HEK293 (cell line): ENCODE measurements at regions not wholly inside any gene's neighbourhood (a gene's known extent, or its start where the extent isn't known, plus 50 kb on each side); places are given as distances from the start of the nearest gene placed in this dataset.

ENCODE experiments used
- CTCF ChIA-PET: fragments of 350-600 bp; formaldehyde crosslinking; extraction: SDS; loops from one replicate; lab custom pipeline; 2021; ENCODE audit warnings: antibody characterized with exemption; lab: Yijun Ruan, JAX
- POLR2A ChIA-PET: fragments of 300-600 bp; formaldehyde crosslinking; extraction: SDS; loops from one replicate; lab custom pipeline; 2020; ENCODE audit warnings: antibody characterized with exemption, inconsistent platforms; lab: Yijun Ruan, JAX
- H3K27ac ChIP-seq: fragments of 200-500 bp; sonication (Bioruptor generic); 2 replicates; pipeline ENCODE4 v1.5.1; 2014; ENCODE audit warnings: low read depth, low read length, control low read depth, inconsistent platforms; ENCODE audit errors: extremely low read depth
- H3K36me3 ChIP-seq, 2 experiments: fragments of 200-500 bp in 1 of 2; sonication (Bioruptor generic) in 1 of 2; 1 replicate in 1 of 2; 2 replicates in 1 of 2; pipeline ENCODE4 v1.5.1; 2014 to 2017; ENCODE audit warnings: inconsistent platforms in 2 of 2, low read length in 2 of 2; ENCODE audit not compliant: control insufficient read depth in 2 of 2, insufficient read depth in 1 of 2
- H3K4me1 ChIP-seq: fragments of 200-500 bp; sonication (Bioruptor generic); 2 replicates; pipeline ENCODE4 v1.5.1; 2014; ENCODE audit warnings: mild to moderate bottlenecking, low read length, inconsistent platforms; ENCODE audit not compliant: control insufficient read depth, insufficient read depth
- H3K4me3 ChIP-seq: 2 replicates; pipeline ENCODE4 v1.5.1; 2011; ENCODE audit warnings: low read depth, mild to moderate bottlenecking, control low read depth, low read length, moderate library complexity
- H3K9me3 ChIP-seq: fragments of 200-500 bp; sonication (Bioruptor generic); 2 replicates; pipeline ENCODE4 v1.5.1; 2014; ENCODE audit warnings: low read depth, low read length, inconsistent platforms; ENCODE audit not compliant: control insufficient read depth, insufficient read depth
- BCL11A ChIP-seq: fragments of 450-650 bp; formaldehyde crosslinking; IDR thresholded peaks from 2 replicates; pipeline ENCODE4 v1.5.1; 2016; ENCODE audit warnings: low read depth, missing biosample characterization, missing genetic modification characterization
- GFI1B ChIP-seq: fragments of 450-650 bp; formaldehyde crosslinking; IDR thresholded peaks from 2 replicates; pipeline ENCODE4 v1.5.1; 2016; ENCODE audit warnings: missing biosample characterization, missing genetic modification characterization
- HOXD13 ChIP-seq: sonication (generic); formaldehyde crosslinking; IDR thresholded peaks from 2 replicates; pipeline ENCODE4 v1.8.0; 2022; ENCODE audit warnings: missing genetic modification reagents, borderline replicate concordance
- KLF9 ChIP-seq: fragments of 450-650 bp; formaldehyde crosslinking; IDR thresholded peaks from 2 replicates; pipeline ENCODE4 v1.5.1; 2016; ENCODE audit warnings: missing biosample characterization, missing genetic modification characterization, low read depth
- MYNN ChIP-seq: fragments of 450-650 bp; formaldehyde crosslinking; IDR thresholded peaks from 2 replicates; pipeline ENCODE4 v1.5.1; 2016; ENCODE audit warnings: missing biosample characterization, missing genetic modification characterization, borderline replicate concordance
- ZNF112 ChIP-seq: fragments of 450-650 bp; formaldehyde crosslinking; IDR thresholded peaks from 2 replicates; pipeline ENCODE4 v1.5.0; 2017; ENCODE audit warnings: missing biosample characterization, missing genetic modification characterization
- ZNF2 ChIP-seq: fragments of 450-650 bp; formaldehyde crosslinking; IDR thresholded peaks from 2 replicates; pipeline ENCODE4 v1.5.1; 2016; ENCODE audit warnings: missing biosample characterization, missing genetic modification characterization
- ZNF423 ChIP-seq: fragments of 450-650 bp; formaldehyde crosslinking; IDR thresholded peaks from 2 replicates; pipeline ENCODE4 v1.5.1; 2016; ENCODE audit warnings: missing biosample characterization, missing genetic modification characterization
- ZNF426 ChIP-seq: fragments of 450-650 bp; formaldehyde crosslinking; IDR thresholded peaks from 2 replicates; pipeline ENCODE4 v1.5.1; 2017; ENCODE audit warnings: missing biosample characterization, missing genetic modification characterization, mild to moderate bottlenecking, inconsistent platforms, moderate library complexity
- ZNF510 ChIP-seq: fragments of 450-650 bp; formaldehyde crosslinking; IDR thresholded peaks from 2 replicates; pipeline ENCODE4 v1.5.1; 2018; ENCODE audit warnings: mild to moderate bottlenecking, missing genetic modification characterization, missing biosample characterization; ENCODE audit not compliant: insufficient replicate concordance
- ZNF549 ChIP-seq: fragments of 450-650 bp; IDR thresholded peaks from 2 replicates; pipeline ENCODE4 v1.5.1; 2018; ENCODE audit warnings: missing biosample characterization, missing genetic modification characterization, mild to moderate bottlenecking, inconsistent platforms, moderate library complexity
- ZNF555 ChIP-seq: fragments of 450-650 bp; formaldehyde crosslinking; conservative IDR thresholded peaks from 2 replicates; pipeline ENCODE4 v1.5.1; 2017; ENCODE audit warnings: missing biosample characterization, mild to moderate bottlenecking, missing genetic modification characterization, inconsistent platforms
- ZNF610 ChIP-seq: fragments of 450-650 bp; formaldehyde crosslinking; IDR thresholded peaks from 2 replicates; pipeline ENCODE4 v1.5.1; 2016; ENCODE audit warnings: missing biosample characterization, missing genetic modification characterization, borderline replicate concordance
- ZXDB ChIP-seq: fragments of 450-650 bp; formaldehyde crosslinking; IDR thresholded peaks from 2 replicates; pipeline ENCODE4 v1.5.1; 2016; ENCODE audit warnings: missing biosample characterization, missing genetic modification characterization
- TF ChIP-seq, protein P1 (sequence below): fragments of 450-650 bp; formaldehyde crosslinking; IDR thresholded peaks from 2 replicates; pipeline ENCODE4 v1.5.1; 2016; ENCODE audit warnings: missing biosample characterization, missing genetic modification characterization
- TF ChIP-seq, protein P2 (sequence below): fragments of 450-650 bp; formaldehyde crosslinking; IDR thresholded peaks from 2 replicates; pipeline ENCODE4 v1.5.1; 2016; ENCODE audit warnings: missing biosample characterization, missing genetic modification characterization
- TF ChIP-seq, protein P3 (sequence below): fragments of 450-650 bp; formaldehyde crosslinking; IDR thresholded peaks from 2 replicates; pipeline ENCODE4 v1.5.1; 2016; ENCODE audit warnings: missing biosample characterization, missing genetic modification characterization
- TF ChIP-seq, protein P4 (sequence below): fragments of 450-650 bp; formaldehyde crosslinking; IDR thresholded peaks from 2 replicates; pipeline ENCODE4 v1.5.1; 2016; ENCODE audit warnings: missing biosample characterization, missing genetic modification characterization
- TF ChIP-seq, protein P5 (sequence below): fragments of 450-650 bp; formaldehyde crosslinking; IDR thresholded peaks from 2 replicates; pipeline ENCODE4 v1.5.1; 2016; ENCODE audit warnings: missing biosample characterization, missing genetic modification characterization

DNA sequence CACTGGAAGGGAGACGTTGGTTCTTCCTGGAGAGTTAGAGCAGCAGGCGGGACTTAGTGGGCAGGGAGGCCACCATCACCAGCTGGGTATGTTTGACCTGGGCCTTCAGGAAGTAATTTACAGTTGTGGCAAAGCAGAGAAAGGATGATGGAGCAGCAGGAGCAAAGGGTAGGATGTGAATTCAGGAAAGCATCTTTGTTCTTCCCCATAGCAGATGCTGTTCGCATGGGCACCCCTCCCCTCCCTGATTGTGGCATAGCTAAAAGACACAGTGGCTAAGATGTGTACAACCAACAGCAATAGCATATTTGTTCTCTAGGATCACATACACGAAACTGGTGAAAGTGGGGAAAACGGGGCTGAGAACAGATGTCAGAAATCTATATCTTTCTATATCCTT lies 56.3 kb upstream of the ITPRID1 start (continued):
- TF ChIP-seq, protein P1, sequence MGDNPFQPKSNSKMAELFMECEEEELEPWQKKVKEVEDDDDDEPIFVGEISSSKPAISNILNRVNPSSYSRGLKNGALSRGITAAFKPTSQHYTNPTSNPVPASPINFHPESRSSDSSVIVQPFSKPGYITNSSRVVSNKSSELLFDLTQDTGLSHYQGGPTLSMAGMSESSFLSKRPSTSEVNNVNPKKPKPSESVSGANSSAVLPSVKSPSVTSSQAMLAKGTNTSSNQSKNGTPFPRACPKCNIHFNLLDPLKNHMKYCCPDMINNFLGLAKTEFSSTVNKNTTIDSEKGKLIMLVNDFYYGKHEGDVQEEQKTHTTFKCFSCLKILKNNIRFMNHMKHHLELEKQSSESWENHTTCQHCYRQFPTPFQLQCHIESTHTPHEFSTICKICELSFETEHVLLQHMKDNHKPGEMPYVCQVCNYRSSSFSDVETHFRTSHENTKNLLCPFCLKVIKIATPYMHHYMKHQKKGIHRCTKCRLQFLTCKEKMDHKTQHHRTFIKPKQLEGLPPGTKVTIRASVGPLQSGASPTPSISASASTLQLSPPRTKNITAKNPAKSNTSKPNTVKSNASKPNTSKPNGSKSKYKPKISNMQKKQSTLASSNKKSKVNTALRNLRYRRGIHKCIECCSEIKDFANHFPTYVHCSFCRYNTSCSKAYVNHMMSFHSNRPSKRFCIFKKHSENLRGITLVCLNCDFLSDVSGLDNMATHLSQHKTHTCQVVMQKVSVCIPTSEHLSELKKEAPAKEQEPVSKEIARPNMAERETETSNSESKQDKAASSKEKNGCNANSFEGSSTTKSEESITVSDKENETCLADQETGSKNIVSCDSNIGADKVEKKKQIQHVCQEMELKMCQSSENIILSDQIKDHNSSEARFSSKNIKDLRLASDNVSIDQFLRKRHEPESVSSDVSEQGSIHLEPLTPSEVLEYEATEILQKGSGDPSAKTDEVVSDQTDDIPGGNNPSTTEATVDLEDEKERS (tag by site-specific recombination), result no peak
- TF ChIP-seq, protein P2, sequence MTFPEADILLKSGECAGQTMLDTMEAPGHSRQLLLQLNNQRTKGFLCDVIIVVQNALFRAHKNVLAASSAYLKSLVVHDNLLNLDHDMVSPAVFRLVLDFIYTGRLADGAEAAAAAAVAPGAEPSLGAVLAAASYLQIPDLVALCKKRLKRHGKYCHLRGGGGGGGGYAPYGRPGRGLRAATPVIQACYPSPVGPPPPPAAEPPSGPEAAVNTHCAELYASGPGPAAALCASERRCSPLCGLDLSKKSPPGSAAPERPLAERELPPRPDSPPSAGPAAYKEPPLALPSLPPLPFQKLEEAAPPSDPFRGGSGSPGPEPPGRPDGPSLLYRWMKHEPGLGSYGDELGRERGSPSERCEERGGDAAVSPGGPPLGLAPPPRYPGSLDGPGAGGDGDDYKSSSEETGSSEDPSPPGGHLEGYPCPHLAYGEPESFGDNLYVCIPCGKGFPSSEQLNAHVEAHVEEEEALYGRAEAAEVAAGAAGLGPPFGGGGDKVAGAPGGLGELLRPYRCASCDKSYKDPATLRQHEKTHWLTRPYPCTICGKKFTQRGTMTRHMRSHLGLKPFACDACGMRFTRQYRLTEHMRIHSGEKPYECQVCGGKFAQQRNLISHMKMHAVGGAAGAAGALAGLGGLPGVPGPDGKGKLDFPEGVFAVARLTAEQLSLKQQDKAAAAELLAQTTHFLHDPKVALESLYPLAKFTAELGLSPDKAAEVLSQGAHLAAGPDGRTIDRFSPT (tag by site-specific recombination), result no peak
- TF ChIP-seq ZNF549 (tag by site-specific recombination) (no peak), ZNF2 (tag by site-specific recombination) (no peak)
- TF ChIP-seq, protein P3, sequence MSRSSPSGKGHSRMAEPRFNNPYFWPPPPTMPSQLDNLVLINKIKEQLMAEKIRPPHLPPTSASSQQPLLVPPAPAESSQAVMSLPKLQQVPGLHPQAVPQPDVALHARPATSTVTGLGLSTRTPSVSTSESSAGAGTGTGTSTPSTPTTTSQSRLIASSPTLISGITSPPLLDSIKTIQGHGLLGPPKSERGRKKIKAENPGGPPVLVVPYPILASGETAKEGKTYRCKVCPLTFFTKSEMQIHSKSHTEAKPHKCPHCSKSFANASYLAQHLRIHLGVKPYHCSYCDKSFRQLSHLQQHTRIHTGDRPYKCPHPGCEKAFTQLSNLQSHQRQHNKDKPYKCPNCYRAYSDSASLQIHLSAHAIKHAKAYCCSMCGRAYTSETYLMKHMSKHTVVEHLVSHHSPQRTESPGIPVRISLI (tag by site-specific recombination), result no peak

DNA sequence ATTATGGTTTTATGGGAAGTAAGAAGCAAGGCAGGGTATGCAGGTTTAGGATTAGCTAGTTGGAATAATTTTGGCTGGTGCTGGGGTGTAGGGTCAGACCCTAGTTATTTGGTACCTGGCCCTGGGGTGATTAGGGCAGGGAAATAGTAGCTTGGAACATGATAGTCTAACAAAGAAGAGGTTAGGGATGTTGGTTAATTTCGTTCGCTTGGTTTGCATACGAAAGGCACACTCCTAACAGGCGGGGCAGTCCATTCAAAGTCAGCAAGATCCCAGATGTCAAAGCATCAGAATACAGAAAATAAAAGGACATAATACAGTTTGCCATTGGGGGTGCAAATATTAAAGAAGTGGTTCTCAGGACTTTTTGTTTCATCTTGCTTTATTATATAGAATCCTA lies 55.7 kb upstream of the ITPRID1 start:
- H3K4me1 ChIP-seq, result no peaks in the 10 kb centered on the region
- ChIA-PET CTCF (interaction anchor here (0.7 to 4.3 kb wide), 2 partner anchors 15 to 269 kb away, joined by 4 to 15 read pairs; no protein-coding TSS in a partner anchor), POLR2A (no interaction called here)
- TF ChIP-seq ZNF510 (tag by site-specific recombination), result no peak
- no peak for TF ChIP-seq ZXDB (tag by site-specific recombination)
- no peak for TF ChIP-seq HOXD13 (CRISPR knock-in tag)
- TF ChIP-seq, protein P4, sequence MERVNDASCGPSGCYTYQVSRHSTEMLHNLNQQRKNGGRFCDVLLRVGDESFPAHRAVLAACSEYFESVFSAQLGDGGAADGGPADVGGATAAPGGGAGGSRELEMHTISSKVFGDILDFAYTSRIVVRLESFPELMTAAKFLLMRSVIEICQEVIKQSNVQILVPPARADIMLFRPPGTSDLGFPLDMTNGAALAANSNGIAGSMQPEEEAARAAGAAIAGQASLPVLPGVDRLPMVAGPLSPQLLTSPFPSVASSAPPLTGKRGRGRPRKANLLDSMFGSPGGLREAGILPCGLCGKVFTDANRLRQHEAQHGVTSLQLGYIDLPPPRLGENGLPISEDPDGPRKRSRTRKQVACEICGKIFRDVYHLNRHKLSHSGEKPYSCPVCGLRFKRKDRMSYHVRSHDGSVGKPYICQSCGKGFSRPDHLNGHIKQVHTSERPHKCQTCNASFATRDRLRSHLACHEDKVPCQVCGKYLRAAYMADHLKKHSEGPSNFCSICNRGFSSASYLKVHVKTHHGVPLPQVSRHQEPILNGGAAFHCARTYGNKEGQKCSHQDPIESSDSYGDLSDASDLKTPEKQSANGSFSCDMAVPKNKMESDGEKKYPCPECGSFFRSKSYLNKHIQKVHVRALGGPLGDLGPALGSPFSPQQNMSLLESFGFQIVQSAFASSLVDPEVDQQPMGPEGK (tag by site-specific recombination), result no peak
- no peak for TF ChIP-seq ZNF112 (tag by site-specific recombination)
- TF ChIP-seq ZNF610, result no peak
- TF ChIP-seq, protein P5, sequence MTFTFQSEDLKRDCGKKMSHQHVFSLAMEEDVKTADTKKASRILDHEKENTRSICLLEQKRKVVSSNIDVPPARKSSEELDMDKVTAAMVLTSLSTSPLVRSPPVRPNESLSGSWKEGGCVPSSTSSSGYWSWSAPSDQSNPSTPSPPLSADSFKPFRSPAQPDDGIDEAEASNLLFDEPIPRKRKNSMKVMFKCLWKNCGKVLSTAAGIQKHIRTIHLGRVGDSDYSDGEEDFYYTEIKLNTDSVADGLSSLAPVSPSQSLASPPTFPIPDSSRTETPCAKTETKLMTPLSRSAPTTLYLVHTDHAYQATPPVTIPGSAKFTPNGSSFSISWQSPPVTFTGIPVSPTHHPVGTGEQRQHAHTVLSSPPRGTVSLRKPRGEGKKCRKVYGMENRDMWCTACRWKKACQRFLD (tag by site-specific recombination), result no peak
- TF ChIP-seq MYNN (tag by site-specific recombination), result no peak
- TF ChIP-seq ZNF423 (tag by site-specific recombination), result no peak
- no peak for TF ChIP-seq BCL11A
- no peak for TF ChIP-seq KLF9 (tag by site-specific recombination)
- no peak for TF ChIP-seq ZNF555 (tag by site-specific recombination)
- TF ChIP-seq GFI1B (tag by site-specific recombination), result no peak
- no peak for TF ChIP-seq ZNF426
- no peak overlapping the region for H3K4me3 ChIP-seq
- H3K9me3 ChIP-seq, result no peaks in the 10 kb centered on the region
- no peak overlapping the region for H3K27ac ChIP-seq
- H3K36me3 ChIP-seq, result no peaks in the 10 kb centered on the region
